Endodermal cell (in vitro differentiated cells): ENCODE measurements at regions not wholly inside any gene's neighbourhood (a gene's known extent, or its start where the extent isn't known, plus 50 kb on each side); places are given as distances from the start of the nearest gene placed in this dataset.

Experiments
- DNase-seq: peaks from one replicate; pipeline ENCODE4 v3.0.0-alpha.2; 2017
- H3K27ac ChIP-seq: 2 replicates; pipeline ENCODE4 v1.5.1; 2013; ENCODE audit warnings: mild to moderate bottlenecking, low read depth, low read length, moderate library complexity
- H3K27me3 ChIP-seq: 2 replicates; pipeline ENCODE4 v1.6.1; 2013; ENCODE audit warnings: mild to moderate bottlenecking, low read length, moderate library complexity; ENCODE audit not compliant: insufficient read depth, control insufficient read depth, poor library complexity, severe bottlenecking
- H3K36me3 ChIP-seq: 2 replicates; pipeline ENCODE4 v1.7.0; 2013; ENCODE audit warnings: mild to moderate bottlenecking, low read length, moderate library complexity; ENCODE audit not compliant: control insufficient read depth, insufficient read depth
- H3K4me1 ChIP-seq: one replicate; pipeline ENCODE4 v1.7.0; 2013; ENCODE audit warnings: low read length; ENCODE audit not compliant: control insufficient read depth, insufficient read depth
- H3K4me3 ChIP-seq: 2 replicates; pipeline ENCODE4 v1.5.1; 2013; ENCODE audit warnings: mild to moderate bottlenecking, low read length, moderate library complexity
- H3K9ac ChIP-seq: 2 replicates; pipeline ENCODE4 v1.6.1; 2013; ENCODE audit warnings: mild to moderate bottlenecking, low read length, moderate library complexity; ENCODE audit not compliant: poor library complexity, severe bottlenecking; ENCODE audit errors: extremely low read depth
- H3K9me3 ChIP-seq: 2 replicates; pipeline ENCODE4 v1.6.1; 2013; ENCODE audit warnings: mild to moderate bottlenecking, low read length, moderate library complexity; ENCODE audit not compliant: control insufficient read depth
- H3K27ac Mint-ChIP-seq: 2 replicates; pipeline ENCODE4 v1.8.0; 2020; ENCODE audit warnings: mixed read lengths
- H3K27me3 Mint-ChIP-seq: 2 replicates; pipeline ENCODE4 v1.8.0; 2021; ENCODE audit warnings: mild to moderate bottlenecking, mixed read lengths; ENCODE audit not compliant: insufficient read depth
- H3K36me3 Mint-ChIP-seq: 2 replicates; pipeline ENCODE4 v1.8.0; 2020; ENCODE audit warnings: low read depth, mixed read lengths
- H3K4me1 Mint-ChIP-seq: 2 replicates; pipeline ENCODE4 v1.8.0; 2020; ENCODE audit warnings: mixed read lengths
- H3K4me3 Mint-ChIP-seq: 2 replicates; pipeline ENCODE4 v1.8.0; 2020; ENCODE audit warnings: mild to moderate bottlenecking, moderate library complexity, mixed read lengths
- H3K9me3 Mint-ChIP-seq: 2 replicates; pipeline ENCODE4 v1.8.0; 2020; ENCODE audit warnings: mild to moderate bottlenecking, mixed read lengths
- CTCF ChIP-seq: fragments of 200-600 bp; sonication (generic); conservative IDR thresholded peaks from 2 replicates; pipeline ENCODE4 v1.5.0; 2021; ENCODE audit warnings: antibody characterized with exemption, mild to moderate bottlenecking
- WGBS, 2 experiments: methylation state at CpG; one replicate each; pipeline versions ENCODE4 v1.1.5 to v1.1.7; 2013; ENCODE audit warnings: missing lambda C conversion rate in 2 of 2, mixed read lengths in 1 of 2; ENCODE audit not compliant: insufficient coverage in 1 of 2, insufficient read length in 1 of 2; 5-methylcytosine and 5-hydroxymethylcytosine counted together

- no peaks in the 10 kb centered on the region for H3K27me3 ChIP-seq
- no peaks in the 10 kb centered on the region for H3K27me3 Mint-ChIP-seq
- H3K9me3 ChIP-seq: no peaks in the 10 kb centered on the region
- no peak overlapping the region for H3K27ac ChIP-seq
- peaks cover 36% of the 10 kb centered on the region for H3K9me3 Mint-ChIP-seq
- DNase-seq: peak; percentile 71
- no peak overlapping the region for H3K27ac Mint-ChIP-seq
- WGBS, 2 experiments: 69% methylated on average over 7 of the region's 7 CpGs; no CpG with 5 or more reads in 1 of the 2 experiments
- H3K4me3 Mint-ChIP-seq: no peak overlapping the region
- no peak for TF ChIP-seq CTCF
- H3K4me1 ChIP-seq: no peaks in the 10 kb centered on the region
- H3K36me3 ChIP-seq: no peaks in the 10 kb centered on the region
- no peak overlapping the region for H3K9ac ChIP-seq
- H3K4me1 Mint-ChIP-seq: no peaks in the 10 kb centered on the region
- H3K36me3 Mint-ChIP-seq: no peaks in the 10 kb centered on the region
- no peak overlapping the region for H3K4me3 ChIP-seq
Measured at GRCh38 chrX:10327651-10328050, 170.9 kb downstream of the CLCN4 start.

- H3K4me1 Mint-ChIP-seq: no peaks in the 10 kb centered on the region
- H3K4me1 ChIP-seq: no peaks in the 10 kb centered on the region
- H3K36me3 ChIP-seq: no peaks in the 10 kb centered on the region
- DNase-seq: no peak
- H3K4me3 Mint-ChIP-seq: no peak overlapping the region
- TF ChIP-seq CTCF: no peak
- 92% methylated on average over 7 of the region's 7 CpGs; no CpG with 5 or more reads in 1 of the 2 experiments for WGBS, 2 experiments
- peaks cover 30% of the 10 kb centered on the region for H3K9me3 Mint-ChIP-seq
- H3K27me3 ChIP-seq: no peaks in the 10 kb centered on the region
- H3K9me3 ChIP-seq: no peaks in the 10 kb centered on the region
- no peak overlapping the region for H3K27ac ChIP-seq
- H3K9ac ChIP-seq: no peak overlapping the region
- no peaks in the 10 kb centered on the region for H3K36me3 Mint-ChIP-seq
- no peak overlapping the region for H3K27ac Mint-ChIP-seq
- no peak overlapping the region for H3K4me3 ChIP-seq
- H3K27me3 Mint-ChIP-seq: no peaks in the 10 kb centered on the region
Measured at GRCh38 chrX:10329984-10330383, 173.2 kb downstream of the CLCN4 start.

GRCh38 chrX:10341309-10341708 lies 184.5 kb downstream of the CLCN4 start:
- TF ChIP-seq CTCF: no peak
- H3K9me3 ChIP-seq: no peaks in the 10 kb centered on the region
- no peak overlapping the region for H3K4me3 ChIP-seq
- no peaks in the 10 kb centered on the region for H3K36me3 Mint-ChIP-seq
- H3K27me3 ChIP-seq: no peaks in the 10 kb centered on the region
- H3K27me3 Mint-ChIP-seq: no peaks in the 10 kb centered on the region
- no peak for DNase-seq
- H3K36me3 ChIP-seq: no peaks in the 10 kb centered on the region
- no peak overlapping the region for H3K27ac ChIP-seq
- H3K9me3 Mint-ChIP-seq: peaks cover 40% of the 10 kb centered on the region
- 98 to 100% methylated on average over 1 to 5 of the region's 5 CpGs for WGBS, 2 experiments
- H3K4me1 ChIP-seq: no peaks in the 10 kb centered on the region
- H3K4me1 Mint-ChIP-seq: no peaks in the 10 kb centered on the region
- no peak overlapping the region for H3K27ac Mint-ChIP-seq
- no peak overlapping the region for H3K9ac ChIP-seq
- H3K4me3 Mint-ChIP-seq: no peak overlapping the region
